ENCODE measurements at regions not wholly inside any gene's neighbourhood (a gene's known extent, or its start where the extent isn't known, plus 50 kb on each side); places are given as distances from the start of the nearest gene placed in this dataset.

DNA sequence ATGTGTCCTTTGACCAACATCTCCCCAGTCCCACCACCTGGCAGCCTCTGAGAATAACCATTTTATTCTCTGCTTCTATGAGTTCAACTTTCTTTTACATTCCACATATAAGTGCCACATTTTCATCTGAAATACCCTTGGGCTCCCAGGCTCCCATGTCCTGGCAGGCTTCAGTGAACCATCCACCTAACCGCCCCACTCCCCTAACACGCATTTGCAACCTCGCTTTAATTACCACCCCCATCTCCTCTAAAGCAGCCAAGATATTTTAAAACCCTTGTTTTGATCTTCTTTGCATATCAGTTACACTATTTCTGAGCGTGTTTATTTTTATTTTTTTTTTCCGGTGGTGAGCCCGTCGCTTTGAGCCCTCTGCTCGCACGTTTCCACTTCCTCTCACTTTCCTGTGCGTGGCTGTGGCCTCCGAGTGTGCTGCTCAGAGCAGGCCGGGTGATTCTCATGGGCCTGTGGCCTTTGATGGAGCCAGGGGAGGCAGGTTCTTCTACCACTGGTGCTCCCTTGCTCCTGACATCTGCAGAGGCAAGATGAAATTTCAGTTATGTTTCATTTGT, 195.4 kb upstream of the LPP start:
- Histone ChIP-seq H3K9me3 (no peaks in the 10 kb centered on the region), H3K27ac (no peak overlapping the region), H3K4me3 (no peak overlapping the region), H3K4me1 (no peaks in the 10 kb centered on the region), H3K27me3 (no peaks in the 10 kb centered on the region), H3K36me3 (no peaks in the 10 kb centered on the region)
- TF ChIP-seq, protein P1, sequence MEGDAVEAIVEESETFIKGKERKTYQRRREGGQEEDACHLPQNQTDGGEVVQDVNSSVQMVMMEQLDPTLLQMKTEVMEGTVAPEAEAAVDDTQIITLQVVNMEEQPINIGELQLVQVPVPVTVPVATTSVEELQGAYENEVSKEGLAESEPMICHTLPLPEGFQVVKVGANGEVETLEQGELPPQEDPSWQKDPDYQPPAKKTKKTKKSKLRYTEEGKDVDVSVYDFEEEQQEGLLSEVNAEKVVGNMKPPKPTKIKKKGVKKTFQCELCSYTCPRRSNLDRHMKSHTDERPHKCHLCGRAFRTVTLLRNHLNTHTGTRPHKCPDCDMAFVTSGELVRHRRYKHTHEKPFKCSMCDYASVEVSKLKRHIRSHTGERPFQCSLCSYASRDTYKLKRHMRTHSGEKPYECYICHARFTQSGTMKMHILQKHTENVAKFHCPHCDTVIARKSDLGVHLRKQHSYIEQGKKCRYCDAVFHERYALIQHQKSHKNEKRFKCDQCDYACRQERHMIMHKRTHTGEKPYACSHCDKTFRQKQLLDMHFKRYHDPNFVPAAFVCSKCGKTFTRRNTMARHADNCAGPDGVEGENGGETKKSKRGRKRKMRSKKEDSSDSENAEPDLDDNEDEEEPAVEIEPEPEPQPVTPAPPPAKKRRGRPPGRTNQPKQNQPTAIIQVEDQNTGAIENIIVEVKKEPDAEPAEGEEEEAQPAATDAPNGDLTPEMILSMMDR (IDR thresholded peaks at IDR 0.05) = no peak
- DNase-seq (ENCODE audit: low spot score in 2 of 2) = no peak
- intact Hi-C loops (cut with DNase I) = no loop called here

- H3K36me3 ChIP-seq = no peaks in the 10 kb centered on the region
- H3K4me1 ChIP-seq = no peaks in the 10 kb centered on the region
- no peak overlapping the region for H3K4me3 ChIP-seq
- H3K9me3 ChIP-seq = no peaks in the 10 kb centered on the region
- no peak for DNase-seq (ENCODE audit: low spot score in 2 of 2)
- no peaks in the 10 kb centered on the region for H3K27me3 ChIP-seq
- TF ChIP-seq, protein P1 (IDR thresholded peaks at IDR 0.05) = no peak
- intact Hi-C loops (cut with DNase I) = no loop called here
- no peak overlapping the region for H3K27ac ChIP-seq
Observed at GRCh38 chr3:187960820-187961219, 193.1 kb upstream of the LPP start.

- no peak overlapping the region for H3K27ac ChIP-seq
- H3K4me1 ChIP-seq = no peaks in the 10 kb centered on the region
- no peaks in the 10 kb centered on the region for H3K9me3 ChIP-seq
- no peaks in the 10 kb centered on the region for H3K36me3 ChIP-seq
- no peak overlapping the region for H3K4me3 ChIP-seq
- TF ChIP-seq, protein P1 (IDR thresholded peaks at IDR 0.05) = no peak
- H3K27me3 ChIP-seq = no peaks in the 10 kb centered on the region
- no peak for DNase-seq (ENCODE audit: low spot score in 2 of 2)
- intact Hi-C loops (cut with DNase I) = no loop called here
Observed at GRCh38 chr3:187961366-187961765, 192.6 kb upstream of the LPP start.

GRCh38 chr3:187963003-187963676, 190.8 kb upstream of the LPP start:
- intact Hi-C loops (cut with DNase I) = no loop called here
- no peaks in the 10 kb centered on the region for H3K36me3 ChIP-seq

DNA sequence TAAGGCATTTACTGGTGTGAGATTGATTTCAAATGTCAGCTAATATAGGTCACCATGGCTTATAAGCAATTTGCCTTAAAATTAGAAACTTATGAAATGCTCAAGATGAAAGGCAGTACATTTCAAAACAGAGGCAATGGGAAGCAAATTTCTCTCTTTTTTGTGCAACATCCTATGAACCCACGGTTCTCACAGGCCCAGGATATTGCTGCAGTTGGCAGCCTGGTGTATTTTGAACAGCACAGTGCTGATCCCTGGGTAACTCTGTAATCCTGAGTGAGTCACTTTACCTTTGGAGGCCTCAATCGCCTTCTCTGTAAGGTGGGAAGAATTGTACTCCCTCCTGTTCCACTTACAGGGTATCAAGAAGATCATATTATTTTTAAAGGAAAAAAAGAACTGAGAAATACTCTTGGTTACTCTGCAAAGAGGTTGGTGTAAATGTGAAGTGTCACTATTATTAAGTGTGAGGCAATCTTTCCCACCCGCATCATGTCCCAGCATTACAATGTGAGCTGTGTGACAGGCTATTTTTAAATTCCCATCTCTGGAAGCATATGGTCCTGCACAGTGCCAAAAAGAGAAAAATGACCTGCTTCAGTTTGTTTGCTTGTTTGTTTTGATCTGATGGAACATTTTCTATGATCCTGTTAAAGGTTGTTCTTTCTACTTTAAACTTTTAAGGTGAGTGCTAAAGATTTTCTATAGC, 190.1 kb upstream of the LPP start:
- TF ChIP-seq, protein P1 (IDR thresholded peaks at IDR 0.05) = no peak
- no peak overlapping the region for H3K27ac ChIP-seq
- H3K4me3 ChIP-seq = no peak overlapping the region
- no peaks in the 10 kb centered on the region for H3K27me3 ChIP-seq
- intact Hi-C loops (cut with DNase I) = no loop called here
- H3K4me1 ChIP-seq = no peaks in the 10 kb centered on the region
- no peaks in the 10 kb centered on the region for H3K36me3 ChIP-seq
- H3K9me3 ChIP-seq = no peaks in the 10 kb centered on the region
- no peak for DNase-seq (ENCODE audit: low spot score in 2 of 2)

More at GRCh38 chr3:187963003-187963676, 190.8 kb upstream of the LPP start:
- Histone ChIP-seq H3K27ac (no peak overlapping the region), H3K27me3 (no peaks in the 10 kb centered on the region), H3K4me3 (no peak overlapping the region), H3K9me3 (no peaks in the 10 kb centered on the region), H3K4me1 (no peaks in the 10 kb centered on the region)
- TF ChIP-seq, protein P1 (IDR thresholded peaks at IDR 0.05) = no peak
- no peak for DNase-seq (ENCODE audit: low spot score in 2 of 2)

Measured in ascending aorta (tissue), 2 donors.